RWPE1 (cell line): ENCODE measurements at regions not wholly inside any gene's neighbourhood (a gene's known extent, or its start where the extent isn't known, plus 50 kb on each side); places are given as distances from the start of the nearest gene placed in this dataset.

Experiments
- CTCF ChIA-PET: fragments of 350-600 bp; sonication (Branson Sonifier 250); formaldehyde crosslinking; extraction: SDS; loops from one replicate; lab custom pipeline; 2021; lab: Yijun Ruan, JAX
- POLR2A ChIA-PET: fragments of 400-600 bp; formaldehyde crosslinking; extraction: SDS; loops from one replicate; lab custom pipeline; 2020; ENCODE audit warnings: antibody characterized with exemption; ENCODE audit not compliant: low non-redundant PET; lab: Yijun Ruan, JAX
- DNase-seq: peaks from one replicate; pipeline ENCODE4 v3.0.0; 2012; ENCODE audit warnings: low spot score
- H3K27ac ChIP-seq: fragments of 450-650 bp; 2 replicates; pipeline ENCODE4 v1.5.1; 2017
- CTCF ChIP-seq: fragments of 450-650 bp; conservative IDR thresholded peaks from 2 replicates; pipeline ENCODE4 v1.5.1; 2017; ENCODE audit warnings: low read depth, mild to moderate bottlenecking

DNA sequence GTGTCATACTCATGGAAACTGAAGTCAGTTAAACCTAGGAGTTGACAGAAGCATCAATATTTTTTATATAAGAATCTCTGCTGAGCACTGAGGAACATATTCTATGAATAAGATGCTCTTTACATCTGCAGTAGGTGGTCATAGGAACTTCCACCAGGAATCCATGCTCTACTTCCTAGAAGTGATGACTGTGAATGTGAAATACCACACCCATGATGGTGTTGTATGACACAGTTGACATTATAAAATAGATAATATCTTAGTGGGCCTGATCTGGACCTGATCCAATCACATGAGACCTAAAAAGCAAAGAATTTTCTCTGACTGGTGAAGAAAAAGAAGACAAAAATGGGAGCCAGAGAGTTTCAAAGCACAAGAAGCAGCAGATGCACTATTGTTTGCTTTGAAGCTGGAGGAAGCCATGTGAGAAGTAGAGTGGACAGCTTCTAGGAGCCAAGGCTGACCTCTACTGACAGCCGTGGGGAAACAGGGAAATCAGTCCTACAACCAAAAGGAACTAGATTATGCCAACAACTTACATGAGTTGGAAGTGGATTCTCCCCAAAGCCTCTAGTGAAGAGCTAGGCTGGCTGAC, 68.6 kb upstream of the HS3ST1 start:
- CTCF ChIA-PET = no interaction called here
- no peak for DNase-seq
- no peak for TF ChIP-seq CTCF
- POLR2A ChIA-PET = no interaction called here
- H3K27ac ChIP-seq = no peak overlapping the region

DNA sequence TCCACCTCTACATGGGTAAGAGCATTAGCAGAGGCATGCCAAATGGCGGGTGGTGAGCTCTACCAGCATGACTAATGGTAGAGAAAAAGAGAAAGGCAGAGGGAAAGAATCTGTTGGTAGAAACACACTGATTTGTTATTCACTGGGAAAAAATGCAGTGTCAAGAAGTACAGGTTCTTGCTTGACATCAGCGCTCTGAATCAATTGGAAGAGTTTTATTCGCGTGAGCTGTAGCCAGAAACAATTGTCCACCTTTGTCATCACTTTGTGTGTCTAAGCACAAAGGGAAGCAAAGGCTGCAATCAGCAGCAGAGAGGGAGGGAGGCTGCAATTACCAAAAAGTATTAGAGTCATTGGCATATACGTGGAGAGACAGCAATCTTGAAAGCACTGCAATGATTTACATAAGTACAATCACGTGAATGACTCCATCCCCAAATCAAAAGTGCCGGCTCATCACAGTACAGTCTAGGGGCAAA, 67.7 kb upstream of the HS3ST1 start:
- H3K27ac ChIP-seq = no peak overlapping the region
- CTCF ChIA-PET = no interaction called here
- POLR2A ChIA-PET = no interaction called here
- DNase-seq = peak; percentile 73
- no peak for TF ChIP-seq CTCF

DNA sequence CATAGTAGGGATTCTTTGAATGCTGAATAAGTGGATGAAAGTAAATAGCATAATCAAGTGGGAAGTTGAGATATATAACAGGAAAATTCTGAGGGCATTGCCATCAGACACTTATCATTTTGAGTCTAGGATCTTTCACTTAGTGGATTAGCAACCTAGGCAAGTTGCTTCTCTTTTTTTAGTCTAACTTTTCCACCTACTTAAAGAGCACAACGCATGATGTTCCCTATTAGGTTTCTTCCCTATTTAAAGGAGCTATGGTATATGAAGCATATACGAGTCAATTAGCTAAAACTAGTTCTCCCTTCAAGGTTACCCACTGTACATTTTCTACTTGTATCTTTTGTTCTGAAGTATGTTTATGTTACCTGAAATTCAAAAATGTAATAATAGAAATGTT, 67.1 kb upstream of the HS3ST1 start:
- DNase-seq = no peak
- CTCF ChIA-PET = no interaction called here
- no peak overlapping the region for H3K27ac ChIP-seq
- no peak for TF ChIP-seq CTCF
- POLR2A ChIA-PET = no interaction called here

GRCh38 chr4:11495291-11495690, 66.6 kb upstream of the HS3ST1 start:
- DNase-seq = no peak
- ChIA-PET POLR2A (no interaction called here), CTCF (interaction anchor here (0.5 kb wide), 1 partner anchor 119 kb away, joined by 5 read pairs; no protein-coding TSS in a partner anchor)
- no peak overlapping the region for H3K27ac ChIP-seq
- TF ChIP-seq CTCF = no peak

DNA sequence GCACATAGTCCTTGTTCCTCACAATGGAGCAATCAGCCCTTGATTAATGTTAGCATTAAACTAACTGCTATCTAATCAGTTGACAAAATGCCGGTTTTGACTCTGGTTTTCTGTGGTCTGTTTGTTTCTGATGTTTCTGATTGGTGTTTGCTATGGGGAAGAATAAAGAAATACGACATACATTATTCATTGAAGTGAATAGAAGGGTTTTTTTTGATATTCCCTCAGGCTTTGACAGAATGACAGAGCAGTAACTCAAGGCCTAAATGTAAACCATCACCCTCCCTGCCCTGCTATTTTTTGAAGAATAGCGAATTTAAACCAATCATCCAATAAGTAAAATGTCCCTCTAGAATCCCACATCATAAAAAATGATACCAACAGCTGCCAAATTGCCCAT, 65.5 kb upstream of the HS3ST1 start:
- no peak for TF ChIP-seq CTCF
- CTCF ChIA-PET = interaction anchor here (0.7 kb wide), 1 partner anchor 62 kb away, joined by 4 read pairs; no protein-coding TSS in a partner anchor
- no peak overlapping the region for H3K27ac ChIP-seq
- no peak for DNase-seq
- POLR2A ChIA-PET = no interaction called here

DNA sequence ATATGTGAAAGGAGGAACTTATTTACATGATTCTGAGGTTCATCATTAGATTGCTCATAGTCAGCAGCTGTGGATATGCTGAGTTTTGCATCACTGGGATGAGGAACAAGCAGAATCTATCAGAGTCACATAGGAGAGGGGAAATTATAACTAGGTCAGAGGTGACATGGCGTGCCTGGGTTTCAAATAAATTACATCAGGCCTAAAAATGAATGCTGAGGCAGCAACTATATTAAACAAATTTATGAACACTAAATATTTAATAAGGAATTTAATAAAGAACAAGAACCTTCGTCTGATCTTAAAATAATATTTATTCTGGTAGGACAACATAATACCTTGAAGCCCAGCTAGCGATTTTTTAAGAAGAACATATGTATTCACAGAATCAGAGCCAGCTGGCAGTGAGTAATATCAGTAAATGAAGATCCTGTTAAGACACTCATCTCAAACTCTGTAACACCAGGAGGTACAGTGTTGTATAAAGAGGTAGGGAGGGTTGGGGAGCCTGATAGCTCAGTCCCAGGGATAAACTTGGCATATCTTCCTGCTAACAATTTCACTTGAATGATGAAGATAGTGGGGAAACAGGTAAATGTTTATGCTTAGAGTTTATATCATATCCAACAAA, 60.9 kb upstream of the HS3ST1 start:
- ChIA-PET CTCF (interaction anchor here (0.6 kb wide), 1 partner anchor 580 kb away, joined by 3 read pairs; no protein-coding TSS in a partner anchor), POLR2A (no interaction called here)
- no peak for DNase-seq
- no peak overlapping the region for H3K27ac ChIP-seq
- TF ChIP-seq CTCF = no peak
